NCI-H146 (cell line): ENCODE measurements at regions not wholly inside any gene's neighbourhood (a gene's known extent, or its start where the extent isn't known, plus 50 kb on each side); places are given as distances from the start of the nearest gene placed in this dataset.

Source experiments
- DNase-seq: peaks from one replicate; lab custom pipeline; 2025; lab: John Stamatoyannopoulos, UW

- DNase-seq, result peak; percentile 3
Observed at GRCh38 chr3:87044409-87044808, 53.5 kb upstream of the VGLL3 start.

GRCh38 chr3:87041191-87041590, 50.2 kb upstream of the VGLL3 start:
- DNase-seq, result no peak
